DMS153 (cell line): ENCODE measurements at regions not wholly inside any gene's neighbourhood (a gene's known extent, or its start where the extent isn't known, plus 50 kb on each side); places are given as distances from the start of the nearest gene placed in this dataset.
"Not testable (repeated sequence)": the region's sequence is repeated elsewhere in the genome, so short reads cannot be mapped to it uniquely, and the experiment has no call there.

Experiments
- DNase-seq: peaks from one replicate; lab custom pipeline; 2025; lab: John Stamatoyannopoulos, UW

- DNase-seq: no peak
Observed at GRCh38 chr18:42474577-42474976, 519.5 kb downstream of the PIK3C3 start.

- DNase-seq: no peak
Observed at GRCh38 chr18:42475157-42475556, 520.1 kb downstream of the PIK3C3 start.

DNA sequence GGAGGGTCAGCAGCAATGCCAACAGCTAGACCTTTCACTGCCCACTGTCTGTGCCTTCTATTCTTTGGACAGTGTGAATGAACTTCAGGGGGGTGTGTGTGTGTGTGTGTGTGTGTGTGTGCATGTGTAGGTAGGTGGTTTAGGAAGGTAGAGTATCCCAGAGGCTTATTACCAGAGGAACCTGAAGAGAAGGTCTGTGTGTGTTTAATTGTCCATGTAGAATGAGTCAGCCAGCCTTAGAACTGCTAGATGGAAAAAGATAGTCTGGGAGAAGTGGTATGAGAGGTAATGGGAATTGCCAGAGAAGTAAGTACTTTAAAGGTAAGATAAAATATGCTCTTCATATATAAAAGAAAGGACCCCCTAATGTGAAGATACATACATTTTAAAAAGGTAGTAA lies 522.2 kb downstream of the PIK3C3 start:
- no peak for DNase-seq

DNA sequence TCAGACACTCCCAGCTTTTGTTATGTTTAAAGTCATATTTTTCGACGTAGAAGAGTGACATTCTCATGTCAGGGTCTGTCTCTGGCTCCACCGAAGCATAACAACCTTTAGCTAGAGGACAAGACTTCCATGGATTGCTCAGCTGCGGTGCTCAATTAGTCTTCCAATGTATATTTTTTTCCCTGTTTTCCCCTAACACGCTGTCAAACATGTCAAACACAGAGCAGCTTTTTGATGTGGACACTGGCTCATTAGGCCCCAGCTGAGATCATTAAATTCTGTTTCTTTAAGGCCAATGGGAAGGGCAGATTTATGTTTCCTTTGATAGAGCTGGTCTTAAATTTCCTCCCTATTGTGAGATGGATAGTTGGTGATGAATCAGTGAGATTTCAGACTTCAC lies 525.4 kb downstream of the PIK3C3 start:
- DNase-seq: no peak

DNA sequence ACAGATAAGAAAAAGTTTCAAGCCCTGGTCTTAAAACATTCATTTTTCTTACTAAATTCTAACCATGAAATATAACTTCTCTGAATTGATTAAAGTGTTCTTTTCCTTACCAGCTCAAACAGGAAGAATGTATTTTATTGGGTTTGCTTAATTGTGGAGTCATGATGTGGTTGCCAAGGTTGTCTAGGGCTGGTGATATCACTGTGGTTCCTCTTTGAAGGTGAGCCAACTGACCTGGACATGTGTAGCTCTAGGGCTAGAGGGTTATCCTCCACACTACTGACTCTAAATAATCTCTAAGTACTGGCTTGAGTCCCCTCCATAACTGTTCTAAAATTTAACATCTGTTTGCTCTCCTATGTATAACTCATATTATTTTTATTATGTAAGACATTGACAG lies 529.6 kb downstream of the PIK3C3 start:
- no peak for DNase-seq

GRCh38 chr18:42486271-42486670 lies 531.2 kb downstream of the PIK3C3 start:
- DNase-seq: no peak

- DNase-seq: peak; percentile 16
Observed at GRCh38 chr18:42508683-42509296, 553.8 kb downstream of the PIK3C3 start.

DNA sequence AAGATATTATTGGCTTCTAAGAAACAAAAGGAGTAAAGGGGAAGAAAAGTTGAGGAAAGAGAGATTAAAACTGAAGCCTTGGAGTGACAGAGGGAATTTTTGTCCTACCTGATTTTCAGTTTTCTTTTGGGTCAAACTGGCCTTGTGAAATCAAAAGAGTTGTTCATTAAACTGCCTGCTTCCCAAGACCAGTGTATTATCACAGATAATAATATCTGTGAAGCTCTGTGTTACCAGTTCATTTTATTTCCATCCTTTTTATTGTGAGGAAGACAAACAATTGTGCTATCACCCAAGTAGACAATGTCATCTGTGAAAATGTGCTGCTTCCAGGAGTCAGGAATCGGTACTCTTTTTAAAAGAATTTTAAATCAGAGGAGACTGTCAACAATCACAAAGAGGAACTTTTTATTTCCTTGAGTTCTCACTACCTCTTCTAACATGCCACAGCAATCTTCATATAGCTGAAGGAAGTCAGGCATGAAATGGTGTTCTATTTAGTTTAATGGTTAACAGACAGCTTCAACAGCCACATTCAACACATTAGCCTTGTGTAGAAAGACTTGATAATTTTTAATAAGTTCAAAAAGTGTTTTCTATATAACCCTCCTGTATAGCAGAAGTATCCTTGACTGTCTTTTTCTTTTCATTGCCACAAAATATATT lies 554.8 kb downstream of the PIK3C3 start:
- DNase-seq: no peak

- DNase-seq: no peak
Observed at GRCh38 chr18:42510540-42510939, 555.5 kb downstream of the PIK3C3 start.

DNA sequence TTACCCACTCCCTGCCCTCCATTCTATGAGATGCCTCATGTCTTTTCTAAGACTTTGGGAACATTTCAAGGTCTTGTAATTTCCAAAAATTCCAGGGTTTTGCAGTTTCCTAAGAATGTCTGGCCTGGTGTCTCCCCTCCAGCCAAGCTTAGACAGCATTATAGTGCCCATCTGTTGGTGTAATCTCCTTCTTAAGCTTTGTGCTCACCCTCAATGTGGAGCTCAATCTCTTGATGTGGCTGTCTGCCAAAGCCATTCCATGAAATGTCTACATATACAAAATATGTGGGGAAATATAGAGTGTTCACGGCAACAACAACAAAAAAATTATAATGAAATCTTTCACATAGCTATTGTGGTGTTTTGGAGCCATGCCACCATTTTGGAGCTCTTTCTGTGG lies 558.4 kb downstream of the PIK3C3 start:
- no peak for DNase-seq

DNA sequence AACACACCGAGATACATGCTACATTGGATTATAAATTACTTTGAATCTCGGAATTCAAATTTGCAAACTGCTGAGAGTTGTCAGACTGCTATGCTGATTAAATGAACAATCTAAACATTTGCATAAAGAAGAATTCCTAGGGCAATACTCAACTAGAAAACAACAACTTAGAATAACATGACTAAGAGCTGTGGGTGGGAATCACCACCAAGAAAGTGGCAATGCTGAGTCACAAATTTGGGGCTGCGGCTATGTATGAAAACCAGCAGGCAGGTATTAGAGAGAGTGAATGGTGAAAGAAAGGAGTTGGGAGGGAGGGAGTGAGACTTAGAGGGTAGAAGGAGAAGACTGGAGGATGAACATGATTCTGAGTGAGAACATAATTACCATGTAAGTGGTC lies 559.5 kb downstream of the PIK3C3 start:
- no peak for DNase-seq

DNA sequence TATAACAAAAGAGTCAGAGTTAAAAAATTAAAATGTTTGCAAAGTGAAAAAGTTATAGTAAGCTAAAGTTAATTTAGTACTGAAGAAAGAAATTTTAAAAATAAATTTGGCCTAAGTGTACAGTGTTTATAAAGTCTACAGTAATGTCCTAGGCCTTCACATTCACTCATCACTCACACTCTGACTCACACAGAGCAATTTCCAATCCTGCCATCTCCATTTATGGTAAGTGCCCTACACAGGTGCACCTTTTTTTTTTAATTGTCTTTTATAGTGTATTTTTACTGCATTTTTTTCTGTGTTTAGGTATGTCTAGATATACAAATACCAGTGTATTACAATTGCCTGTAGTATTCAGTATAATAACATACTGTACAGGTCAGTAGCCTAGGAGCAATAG lies 562.9 kb downstream of the PIK3C3 start:
- DNase-seq: no peak

- not testable (repeated sequence) for DNase-seq
Observed at GRCh38 chr18:42518331-42518730, 563.3 kb downstream of the PIK3C3 start.

GRCh38 chr18:42520138-42520537 lies 565.1 kb downstream of the PIK3C3 start:
- DNase-seq: no peak

DNA sequence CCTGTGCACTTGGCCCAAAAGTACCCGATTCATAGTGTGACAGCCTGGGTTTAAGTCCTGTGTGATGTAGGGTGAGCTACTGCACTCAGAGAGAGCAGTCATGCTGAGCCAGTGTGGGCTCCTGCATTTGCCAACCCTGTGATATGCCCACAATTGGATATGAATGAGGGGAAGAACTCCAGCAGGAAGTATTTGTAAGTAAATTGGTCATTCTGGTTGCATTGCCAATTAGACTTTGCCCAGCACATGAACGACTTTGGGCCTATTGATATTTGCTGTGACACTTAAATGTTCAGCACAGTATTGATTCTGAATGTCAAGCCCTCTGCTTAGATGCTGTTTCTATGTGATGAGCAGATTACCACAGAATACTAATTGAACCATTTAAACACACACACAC lies 570.9 kb downstream of the PIK3C3 start:
- peak; percentile 60 for DNase-seq

DNA sequence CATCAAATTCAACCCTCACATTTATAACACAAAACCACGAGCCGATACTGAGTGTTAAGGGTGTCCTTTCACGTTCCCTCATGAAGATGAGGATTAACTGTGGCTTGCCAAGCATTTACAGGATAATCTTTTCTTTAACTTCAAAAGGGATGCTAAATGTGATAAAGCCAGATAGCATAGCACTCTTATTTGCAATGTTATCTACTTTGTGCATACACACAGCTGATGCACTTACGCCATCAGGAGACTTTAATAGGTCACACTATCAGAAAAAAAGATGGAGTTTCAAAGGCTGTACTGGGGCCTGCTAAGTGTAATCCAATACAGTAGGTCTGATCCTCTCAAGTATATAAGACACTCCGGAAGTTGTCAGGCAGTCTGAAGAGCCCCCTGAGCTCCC lies 572.7 kb downstream of the PIK3C3 start:
- no peak for DNase-seq

GRCh38 chr18:42530276-42530675 lies 575.2 kb downstream of the PIK3C3 start:
- no peak for DNase-seq

DNA sequence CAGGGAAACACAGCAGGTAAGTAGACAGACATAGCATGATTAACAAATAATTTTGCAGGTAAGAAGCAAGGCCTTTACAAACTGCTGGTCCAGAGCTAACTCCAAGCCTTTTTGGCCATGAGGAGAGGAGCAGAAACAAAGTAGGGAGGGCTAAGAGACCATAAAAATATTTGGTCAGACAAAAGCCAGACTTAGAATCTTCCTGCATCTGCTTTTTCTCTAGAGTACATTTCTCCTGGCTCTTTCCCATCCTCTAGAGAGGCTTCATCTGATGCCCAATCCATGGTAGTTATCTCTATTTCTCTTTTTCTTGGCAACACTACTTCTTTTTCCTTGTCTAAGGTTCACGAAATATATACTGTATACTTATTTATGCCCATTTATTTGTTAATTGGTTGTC lies 577.1 kb downstream of the PIK3C3 start:
- no peak for DNase-seq

DNA sequence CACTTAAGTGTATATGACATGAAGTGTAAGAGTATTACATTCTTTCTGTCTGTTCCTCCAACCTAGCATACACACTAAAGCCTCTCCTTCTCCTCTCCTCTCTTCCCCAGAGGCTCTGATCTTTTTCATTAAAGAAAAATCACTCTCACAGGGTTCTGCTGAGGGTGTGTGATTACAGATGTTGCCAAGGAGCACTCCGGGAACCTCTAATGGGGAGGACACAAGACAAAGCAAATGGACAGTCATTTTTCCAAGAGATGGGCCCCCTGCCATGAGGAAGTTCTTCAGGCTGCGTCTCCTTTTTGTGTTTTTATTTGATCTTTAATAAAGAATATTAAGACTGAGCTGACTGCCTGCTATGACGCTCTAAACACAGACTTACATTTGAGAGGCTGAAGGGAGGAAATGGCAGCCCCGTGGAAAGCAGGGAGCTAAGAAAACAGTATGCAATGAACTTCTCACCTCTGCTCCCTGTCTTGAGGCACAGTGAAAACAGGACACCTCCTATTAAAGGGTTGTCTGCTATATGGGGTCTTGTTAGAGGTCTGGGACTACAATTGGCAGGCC lies 578.1 kb downstream of the PIK3C3 start:
- no peak for DNase-seq

DNA sequence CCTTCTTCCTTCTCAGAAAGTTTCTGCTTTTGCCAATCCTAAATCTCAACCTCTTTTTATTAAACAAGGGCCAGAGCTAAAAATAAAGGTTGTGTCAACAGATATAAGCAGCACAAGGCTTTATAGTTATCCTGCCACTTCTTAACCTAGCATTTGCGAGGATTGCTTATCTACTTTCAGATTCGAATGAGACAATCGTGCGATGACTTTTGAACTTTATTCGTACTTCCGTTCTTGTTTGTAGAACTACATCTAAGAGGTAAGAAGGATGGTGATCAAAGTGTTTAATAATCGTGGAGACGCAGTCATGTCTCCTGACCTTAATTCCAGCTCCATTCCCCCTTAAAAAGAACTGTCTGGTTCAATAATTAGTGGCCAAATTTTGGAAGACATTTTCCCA lies 578.6 kb downstream of the PIK3C3 start:
- DNase-seq: no peak

- no peak for DNase-seq
Observed at GRCh38 chr18:42534313-42534712, 579.3 kb downstream of the PIK3C3 start.

- DNase-seq: no peak
Observed at GRCh38 chr18:42536442-42536841, 579.0 kb downstream of the RIT2 start.

- DNase-seq: no peak
Observed at GRCh38 chr18:42537291-42537690, 578.2 kb downstream of the RIT2 start.

DNA sequence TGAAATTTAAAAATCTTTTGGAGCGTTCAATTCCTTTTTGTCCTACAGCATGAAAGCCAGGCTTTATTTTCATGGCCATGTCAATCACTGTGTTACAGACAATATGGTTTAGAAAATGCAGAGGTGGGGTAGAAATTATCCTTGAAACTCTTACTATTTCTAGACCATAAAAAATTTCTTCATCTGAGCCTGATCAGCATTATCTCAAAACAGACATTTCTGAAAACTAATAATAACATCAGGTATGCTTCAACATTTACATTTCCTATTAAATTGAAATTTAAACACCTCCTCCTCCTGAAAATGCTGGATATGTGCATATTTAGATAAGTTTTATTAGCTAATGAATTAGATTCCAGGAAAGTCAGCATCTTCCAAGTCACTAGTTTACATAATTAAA lies 570.6 kb downstream of the RIT2 start:
- no peak for DNase-seq
